HUDEP-2 (cell line): ENCODE measurements at regions not wholly inside any gene's neighbourhood (a gene's known extent, or its start where the extent isn't known, plus 50 kb on each side); places are given as distances from the start of the nearest gene placed in this dataset.
"Not testable (repeated sequence)": the region's sequence is repeated elsewhere in the genome, so short reads cannot be mapped to it uniquely, and the experiment has no call there.

Source experiments
- DNase-seq, 76 experiments: peaks; one replicate each; lab custom pipeline; 2025; ENCODE audit not compliant: unreplicated experiment in 76 of 76; lab: John Stamatoyannopoulos, UW

DNA sequence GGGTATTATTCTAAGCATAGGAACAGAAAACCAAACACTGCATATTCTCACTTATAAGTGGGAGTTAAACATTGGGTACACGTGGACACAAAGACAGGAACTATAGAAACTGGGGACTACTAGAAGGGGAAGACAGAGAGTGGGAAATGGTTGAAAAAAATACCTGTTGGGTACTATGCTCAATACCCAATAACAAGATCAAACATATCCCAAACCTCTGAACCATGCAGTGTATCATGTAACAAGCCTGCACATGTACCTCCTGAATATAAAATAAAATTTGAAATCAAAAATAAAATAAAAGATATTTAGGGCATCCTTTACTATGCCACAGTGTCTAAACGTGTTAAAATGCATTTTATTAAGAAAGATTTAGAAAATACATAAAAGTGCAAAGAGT lies 221.0 kb upstream of the TFPI start:
- no peak for DNase-seq

DNA sequence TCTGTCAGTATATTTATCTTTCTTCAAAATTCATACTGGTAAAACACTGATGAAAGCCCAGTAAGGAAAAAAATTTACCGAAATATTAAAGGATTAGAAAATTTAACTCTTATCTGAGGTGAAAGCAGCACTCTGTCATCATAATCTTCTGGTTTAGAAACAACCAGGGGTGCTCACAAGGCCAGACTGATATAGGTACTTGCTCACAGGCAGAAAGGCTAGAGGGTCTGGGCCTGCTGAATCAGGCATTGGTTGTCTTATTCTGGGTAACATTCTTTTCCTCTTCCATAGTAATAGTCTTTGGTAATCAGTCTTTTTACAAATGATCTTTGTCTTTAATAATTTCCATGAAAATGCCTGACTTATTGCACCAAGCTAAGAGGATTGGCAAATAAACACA lies 221.4 kb upstream of the TFPI start:
- no peak for DNase-seq

DNA sequence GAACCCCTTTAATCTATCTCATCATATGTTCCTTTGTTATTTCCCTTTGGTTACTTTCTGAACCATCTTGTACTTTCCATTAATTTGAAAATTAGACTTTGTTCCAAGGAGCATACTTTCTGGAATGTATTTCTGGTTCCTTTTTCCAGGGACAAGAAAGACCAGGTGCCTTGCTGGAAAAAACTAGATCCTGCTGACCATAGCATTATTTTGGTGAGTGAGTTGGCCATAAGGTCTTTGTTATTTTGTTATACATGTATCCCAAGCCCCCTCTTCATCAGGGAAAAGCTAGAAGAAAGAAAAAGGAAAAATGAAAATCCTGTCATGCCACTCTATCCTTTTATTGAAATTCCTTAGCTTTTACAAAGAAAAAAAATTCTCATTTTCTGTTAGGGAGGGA lies 228.1 kb upstream of the TFPI start:
- no peak for DNase-seq

DNA sequence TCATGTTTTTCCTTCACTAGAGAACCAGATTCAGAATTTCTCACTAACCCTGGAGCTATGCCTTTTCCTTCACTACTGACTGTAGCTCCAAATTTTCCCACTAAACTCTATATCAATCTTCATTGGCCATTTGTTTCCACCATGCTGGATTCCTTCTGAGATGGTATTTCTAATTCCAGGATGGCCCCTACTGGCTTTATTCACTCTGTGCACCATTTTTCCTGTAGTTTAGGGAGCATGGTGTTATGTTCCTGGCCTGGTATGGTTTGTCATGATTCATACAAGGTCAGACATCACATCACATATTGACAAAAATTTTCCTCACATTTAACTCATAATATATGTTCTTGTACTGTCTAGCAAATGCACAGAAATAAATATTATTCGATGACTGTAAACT lies 229.2 kb upstream of the TFPI start:
- no peak for DNase-seq

DNA sequence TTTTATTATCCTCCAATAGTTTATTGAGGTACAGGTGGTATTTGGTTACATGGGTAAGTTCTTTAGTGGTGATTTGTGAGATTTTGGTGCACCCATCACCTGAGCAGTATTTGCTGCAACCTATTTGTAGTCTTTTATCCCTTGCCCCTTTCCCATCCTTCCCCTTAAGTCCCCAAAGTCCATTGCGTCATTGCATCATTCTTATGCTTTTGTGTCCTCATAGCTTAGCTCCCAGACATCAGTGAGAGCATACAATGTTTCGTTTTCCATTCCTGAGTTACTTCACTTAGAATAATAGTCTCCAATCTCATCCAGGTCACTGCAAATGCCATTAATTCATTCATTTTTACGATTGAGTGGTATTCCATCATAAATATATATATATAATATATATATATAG lies 229.9 kb upstream of the TFPI start:
- not testable (repeated sequence) for DNase-seq

DNA sequence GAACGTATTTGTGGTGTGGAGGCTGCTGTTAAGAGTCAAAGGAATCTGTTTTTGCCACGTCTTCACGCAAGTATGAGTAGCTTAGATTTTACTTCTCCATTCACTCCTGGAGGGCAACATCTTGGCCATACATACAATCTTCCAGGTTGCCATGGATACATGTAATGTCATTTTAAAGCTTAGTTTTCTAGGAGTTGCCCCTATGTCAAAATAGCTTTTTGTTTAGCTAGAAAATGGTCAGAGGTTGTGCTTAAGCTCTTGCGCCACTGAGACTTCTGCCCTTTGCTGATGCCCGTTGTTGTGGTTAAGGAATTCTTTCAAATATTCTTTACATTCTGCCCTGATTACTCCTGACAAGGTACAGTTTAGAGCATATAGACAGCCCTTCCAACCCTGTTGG lies 245.4 kb upstream of the TFPI start:
- no peak for DNase-seq

DNA sequence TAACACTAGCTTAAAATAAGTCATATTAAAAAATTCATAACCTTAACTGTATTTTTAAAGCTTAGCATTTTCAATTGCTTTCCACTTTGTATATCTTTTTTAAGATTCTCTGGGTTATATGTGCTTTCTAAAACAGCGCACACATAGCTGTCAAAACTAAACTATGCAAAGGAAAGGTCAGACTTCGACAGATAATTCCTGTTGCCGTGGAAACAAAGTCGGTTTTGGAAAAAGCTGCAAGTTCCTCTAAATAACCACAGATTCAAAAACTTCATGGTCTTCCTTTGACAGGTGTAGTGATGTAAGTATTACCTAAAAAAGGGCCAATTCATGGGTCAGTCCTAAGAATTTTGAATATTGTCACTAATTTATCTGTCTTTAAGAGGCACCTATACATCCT lies 249.6 kb upstream of the TFPI start:
- no peak for DNase-seq

DNA sequence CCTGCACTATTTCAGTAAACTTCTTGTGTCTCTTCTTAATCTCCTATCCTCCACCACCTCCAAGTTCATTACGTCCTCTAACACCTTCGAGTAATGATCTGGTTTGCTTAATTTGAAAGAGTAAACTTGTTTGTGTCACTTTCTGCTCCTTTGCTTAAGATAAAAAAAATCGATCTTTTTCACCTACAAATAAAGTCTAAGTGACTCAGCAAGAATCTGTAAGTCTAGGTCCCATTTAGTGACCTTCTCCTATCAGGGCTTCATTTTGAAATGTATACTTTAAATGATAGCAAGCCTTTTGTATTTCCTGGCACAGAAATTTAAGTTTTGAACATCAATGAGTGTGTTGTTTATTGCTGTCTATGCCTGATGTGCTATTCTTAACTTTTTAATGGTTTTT lies 260.9 kb upstream of the TFPI start:
- no peak for DNase-seq

DNA sequence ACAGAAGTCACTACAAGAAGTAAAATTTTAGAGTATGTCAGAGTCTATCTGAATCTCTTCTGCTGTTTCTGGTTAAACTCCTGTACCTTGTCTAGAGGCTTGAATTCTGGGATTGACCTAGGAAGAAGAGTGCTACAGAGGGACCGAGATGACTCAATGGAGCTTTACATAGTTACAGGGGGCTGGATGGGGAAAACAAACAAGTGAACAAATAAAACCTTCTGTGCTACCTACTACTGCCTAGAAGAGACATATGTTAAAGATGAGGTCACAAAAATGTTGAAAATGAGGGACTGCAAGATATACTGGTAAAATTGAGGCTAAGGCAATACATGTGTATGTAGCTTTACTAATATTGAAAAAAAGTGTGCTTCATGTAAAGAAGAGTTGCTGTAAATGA lies 265.4 kb upstream of the TFPI start:
- DNase-seq = no peak

DNA sequence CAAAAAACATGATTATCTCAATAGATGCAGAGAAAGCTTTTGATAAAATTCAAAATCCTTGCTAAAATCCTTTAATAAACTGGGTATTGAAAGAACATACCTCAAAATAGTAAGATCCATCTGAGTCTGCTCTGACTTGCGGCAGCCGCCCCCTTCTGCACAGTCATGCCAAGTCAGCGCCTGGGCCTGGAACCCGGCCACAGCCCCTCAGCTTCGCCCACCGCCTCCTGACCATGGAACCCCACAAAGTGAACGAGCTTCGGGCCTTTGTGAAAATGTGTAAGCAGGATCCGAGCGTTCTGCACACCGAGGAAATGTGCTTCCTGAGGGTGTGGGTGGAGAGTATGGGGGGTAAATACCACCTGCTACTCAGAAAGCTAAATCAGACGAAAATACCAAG lies 270.9 kb upstream of the TFPI start:
- no peak for DNase-seq

DNA sequence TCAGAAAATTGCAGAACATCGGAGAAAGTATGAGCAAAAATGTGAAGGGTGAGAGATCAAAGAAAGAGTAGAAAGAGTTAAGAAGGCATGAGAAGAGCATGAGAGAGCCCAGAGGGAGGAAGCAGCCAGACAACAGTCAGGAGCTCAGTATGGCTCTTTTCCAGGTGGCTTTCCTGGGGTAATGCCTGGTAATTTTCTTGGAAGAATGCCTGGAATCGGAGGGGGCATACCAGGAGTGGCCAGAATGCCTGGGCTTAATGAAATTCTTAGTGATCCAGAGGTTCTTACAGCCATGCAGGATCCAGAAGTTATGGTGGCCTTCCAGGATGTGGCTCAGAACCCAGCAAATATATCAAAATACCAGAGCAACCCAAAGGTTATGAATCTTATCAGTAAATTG lies 271.8 kb upstream of the TFPI start:
- DNase-seq = no peak

DNA sequence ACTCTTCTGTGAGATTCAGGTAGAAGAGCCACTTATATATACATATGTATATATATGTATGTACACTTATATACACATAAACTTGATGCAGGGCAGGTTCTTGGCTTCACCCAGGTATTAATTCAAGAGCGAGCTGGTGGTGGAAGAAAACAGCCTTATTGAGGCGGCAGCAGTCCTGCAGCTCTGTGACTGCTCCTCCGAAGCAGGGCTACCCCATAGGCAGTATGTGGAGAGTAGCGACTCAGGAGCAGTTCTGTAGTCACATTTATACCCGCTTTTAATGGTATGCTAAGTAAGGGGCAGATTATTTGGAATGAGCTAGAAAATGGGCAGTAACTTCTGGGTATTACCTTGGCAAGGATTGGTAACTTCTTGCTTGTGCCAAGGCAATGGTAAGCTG lies 280.6 kb upstream of the TFPI start:
- DNase-seq = no peak

DNA sequence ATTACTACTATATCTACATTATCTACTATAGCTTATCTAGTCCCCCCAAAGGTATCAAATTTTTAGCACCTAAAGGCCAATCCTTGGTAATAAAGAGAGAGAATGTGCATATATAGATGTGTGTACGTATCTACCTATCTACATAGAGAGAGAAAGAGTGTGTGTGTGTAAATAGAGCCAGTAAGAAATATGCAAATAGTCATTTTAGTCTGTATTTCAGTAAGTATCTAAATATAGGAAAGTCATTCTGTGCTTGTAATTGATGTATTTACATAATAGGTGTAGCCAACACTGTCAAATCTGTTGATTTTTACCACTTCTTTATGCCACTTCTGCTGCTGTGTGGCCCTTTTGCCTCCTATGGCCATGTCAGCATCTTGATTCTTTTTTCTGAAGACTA lies 284.5 kb upstream of the TFPI start:
- DNase-seq = no peak

DNA sequence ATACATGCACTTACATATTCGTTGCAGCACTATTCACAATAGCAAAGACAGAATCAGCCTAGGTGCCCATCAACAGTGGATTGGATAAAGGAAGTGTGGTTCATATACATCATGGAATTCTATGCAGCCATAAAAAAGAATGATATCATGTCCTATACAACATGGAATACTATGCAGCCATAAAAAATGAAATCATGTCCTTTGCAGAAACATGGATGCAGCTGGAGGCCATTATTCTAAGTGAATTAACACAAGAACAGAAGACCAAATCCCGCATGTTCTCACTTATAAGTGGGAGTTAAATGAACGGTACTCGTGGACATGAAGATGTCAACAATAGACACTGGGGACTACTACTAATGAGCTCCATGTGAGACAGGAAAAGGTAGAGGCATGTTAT lies 288.1 kb upstream of the TFPI start:
- no peak for DNase-seq

DNA sequence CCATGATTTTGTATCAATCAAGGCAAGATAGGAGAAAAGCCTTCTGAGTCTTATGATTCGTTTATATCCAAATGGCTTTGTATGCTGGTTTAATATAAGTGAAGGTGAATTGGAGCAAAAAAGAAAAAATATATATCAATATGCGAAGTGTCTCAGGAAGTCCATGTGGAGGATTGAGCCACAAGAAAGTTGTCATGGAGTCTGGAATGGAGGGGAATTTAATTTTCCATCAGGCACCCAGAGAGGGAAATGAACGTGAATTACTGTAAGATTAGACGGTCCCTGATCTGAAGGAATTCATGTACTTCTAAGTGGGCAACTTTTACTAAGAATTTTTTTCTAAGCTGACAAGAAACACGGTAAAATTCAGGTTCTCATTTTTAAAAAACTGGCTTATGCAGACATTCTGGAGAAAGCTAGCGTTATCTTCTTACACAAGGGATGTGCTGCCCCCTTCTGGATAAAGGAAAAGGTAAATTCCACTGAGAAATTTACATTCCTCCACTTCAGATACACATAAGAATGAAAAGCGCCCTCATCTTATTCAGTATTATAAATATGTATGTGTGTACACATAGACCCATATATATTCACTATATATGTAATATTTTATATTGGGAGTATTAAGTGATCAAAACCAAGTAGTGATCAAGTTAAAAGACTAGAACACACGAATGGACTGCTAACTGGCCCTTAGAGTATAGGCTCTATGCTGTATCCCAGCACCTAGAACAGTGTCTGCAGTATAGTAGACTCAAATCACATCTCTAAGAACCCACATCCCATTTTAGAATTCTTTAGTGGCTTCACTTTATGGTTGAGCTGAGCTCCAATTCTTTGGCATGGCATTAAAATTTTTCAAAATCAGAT lies 289.0 kb upstream of the TFPI start:
- peak in 22 of 76 experiments; percentile 2 to 54 (median 26) for DNase-seq

DNA sequence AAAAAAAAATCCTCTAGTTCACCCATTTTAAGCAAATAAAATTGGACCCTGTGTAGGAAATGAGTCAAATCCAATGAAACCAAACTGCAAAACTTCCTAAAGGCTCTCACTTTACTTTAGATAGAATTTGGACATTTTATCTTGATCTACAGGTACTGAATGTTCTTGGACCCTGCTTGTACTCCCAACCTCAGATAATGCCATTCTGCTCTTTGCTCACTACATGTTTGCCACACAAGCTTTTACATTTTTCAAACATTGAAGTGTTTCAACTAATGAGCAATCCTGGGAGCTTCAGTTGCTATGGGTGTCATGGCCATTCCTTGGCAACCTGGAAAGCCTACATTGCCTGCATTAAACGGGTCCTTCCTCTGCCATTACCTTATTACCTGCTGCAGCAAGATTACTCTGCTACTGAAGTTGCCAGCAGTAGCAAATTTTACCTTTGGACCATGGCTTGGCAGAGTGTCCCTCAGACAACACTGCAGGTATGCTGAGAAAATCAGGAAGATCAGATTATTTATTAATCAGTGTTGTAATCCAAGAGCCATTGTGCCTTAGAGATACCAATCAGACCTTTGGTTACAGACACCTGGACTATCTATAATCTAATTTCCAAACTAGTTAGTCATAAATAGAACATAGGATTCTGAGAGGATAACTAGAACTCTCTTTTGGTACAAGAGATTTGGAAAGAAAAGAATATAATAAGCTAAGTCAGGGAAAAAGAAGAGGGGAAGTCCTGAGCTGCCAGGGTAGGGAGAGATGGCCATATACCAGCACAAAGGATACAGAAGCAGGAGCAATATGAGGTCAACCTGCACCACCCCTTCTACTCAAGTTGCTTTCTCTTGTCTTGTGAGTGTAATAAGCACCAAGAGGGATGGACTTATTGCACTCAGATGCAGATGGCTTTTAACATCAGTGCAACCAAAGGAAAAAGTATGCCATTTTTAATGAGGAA lies 293.3 kb upstream of the TFPI start:
- DNase-seq = no peak

DNA sequence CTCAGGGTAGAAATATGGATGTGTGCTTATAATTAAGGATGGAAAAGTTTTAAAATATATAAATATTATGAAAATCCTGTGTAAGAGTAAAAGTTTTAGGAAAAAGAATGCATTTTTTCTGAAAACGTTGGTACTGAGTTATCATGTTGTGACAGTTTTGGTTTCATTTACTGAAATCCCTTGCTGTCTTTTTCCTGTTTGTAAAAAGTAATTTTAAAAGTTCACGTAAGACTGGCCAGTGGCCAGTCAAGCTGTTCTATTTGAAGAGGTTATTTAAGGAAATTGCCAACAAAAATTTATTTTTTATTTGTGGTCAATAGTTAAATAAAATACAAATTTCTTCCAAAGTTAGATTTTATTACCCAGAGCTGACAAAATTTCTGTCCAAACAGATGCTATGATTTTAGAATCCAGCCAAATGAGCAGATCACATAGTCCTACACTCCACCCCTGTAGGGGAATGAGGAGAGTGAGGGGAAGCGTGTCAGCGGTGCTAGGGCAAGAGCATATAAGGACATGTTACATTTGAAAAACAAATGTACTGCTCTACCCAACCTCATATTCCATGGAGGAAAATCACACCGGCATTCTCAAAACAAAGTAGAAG lies 297.8 kb upstream of the TFPI start:
- DNase-seq = no peak

DNA sequence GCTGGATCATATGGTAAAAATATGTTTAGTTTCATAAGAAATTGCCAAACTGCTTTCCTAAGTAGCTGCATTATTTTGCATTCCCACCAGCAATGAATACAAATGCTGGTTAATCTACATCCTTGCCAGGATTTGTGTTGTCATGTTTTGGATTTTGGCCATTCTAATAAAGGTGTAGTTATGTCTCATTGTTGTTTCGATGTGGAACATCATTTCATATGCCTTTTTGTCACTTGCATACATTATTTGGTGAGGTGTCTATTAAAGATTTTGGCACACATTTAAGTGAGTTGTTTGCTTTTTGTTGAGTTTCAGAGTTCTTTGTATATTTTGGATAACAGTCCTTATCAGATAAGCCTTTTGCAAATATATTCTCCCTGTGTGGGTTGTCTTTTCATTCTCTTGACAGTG lies 299.2 kb upstream of the TFPI start:
- no peak for DNase-seq

DNA sequence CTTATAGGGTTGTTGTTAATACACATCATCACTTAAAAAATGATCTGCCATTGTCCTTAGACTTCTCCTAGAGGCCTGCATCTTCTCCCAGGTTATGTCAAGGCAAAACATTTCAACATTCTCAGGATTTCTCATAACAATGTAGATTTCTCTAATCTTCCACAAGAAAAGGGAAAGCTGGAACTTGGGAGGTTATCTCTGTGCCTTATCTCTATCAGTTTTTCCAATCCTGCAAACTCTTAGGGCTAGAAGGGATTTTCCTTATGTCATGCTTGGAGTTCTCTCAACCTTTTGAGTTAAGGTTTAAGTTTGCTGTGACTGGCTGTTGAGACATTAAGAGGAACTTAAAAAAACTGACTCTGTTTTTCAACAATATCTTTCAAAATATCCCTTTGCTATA lies 300.6 kb upstream of the TFPI start:
- no peak for DNase-seq

DNA sequence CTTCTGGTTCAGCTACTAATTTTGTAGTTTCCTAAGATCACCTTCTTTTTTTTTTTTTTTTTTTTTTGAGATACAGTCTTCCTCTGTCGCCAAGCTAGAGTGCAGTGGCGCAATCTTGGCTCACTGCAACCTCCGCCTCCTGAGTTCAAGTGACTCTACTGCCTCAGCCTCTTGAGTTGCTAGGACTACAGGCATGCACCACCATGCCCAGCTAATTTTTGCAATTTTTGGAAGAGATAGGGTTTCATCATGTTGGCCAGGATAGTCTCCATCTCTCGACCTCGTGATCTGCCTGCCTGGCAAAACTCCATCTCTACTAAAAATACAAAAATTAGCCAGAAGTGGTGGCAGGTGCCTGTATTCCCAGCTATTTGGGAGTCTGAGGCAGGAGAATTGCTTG lies 301.5 kb upstream of the TFPI start:
- DNase-seq = no peak

DNA sequence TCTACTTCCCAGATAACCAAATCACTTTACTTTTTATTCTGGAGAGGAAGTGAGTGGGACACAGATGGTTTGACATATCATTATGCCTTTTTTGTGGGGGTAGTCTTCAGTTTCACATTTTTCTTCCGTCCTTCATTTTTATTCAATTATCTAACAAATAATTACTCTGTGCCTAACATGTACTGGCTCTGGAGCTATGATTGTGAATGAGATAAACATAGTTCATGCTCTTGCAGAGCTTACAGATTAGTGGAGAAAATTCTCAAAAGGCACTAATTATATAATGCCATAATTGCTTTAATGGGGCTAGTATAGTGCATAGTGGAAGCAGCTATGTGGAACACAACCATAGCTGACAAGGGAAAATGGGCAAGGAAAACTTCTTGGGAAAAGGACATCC lies 303.6 kb upstream of the TFPI start:
- DNase-seq = no peak
